GM12891 (cell line): ENCODE measurements at regions not wholly inside any gene's neighbourhood (a gene's known extent, or its start where the extent isn't known, plus 50 kb on each side); places are given as distances from the start of the nearest gene placed in this dataset.

ENCODE experiments used
- DNase-seq: peaks from one replicate; pipeline ENCODE4 v3.0.0; 2011; ENCODE audit warnings: low spot score; ENCODE audit not compliant: insufficient read length
- FAIRE-seq: peaks from 2 replicates; lab custom pipeline; 2011; peaks lifted over from hg19 to GRCh38; lab: Jason Lieb, UNC
- PAX5 ChIP-seq: IDR thresholded peaks from 2 replicates; pipeline ENCODE4 v1.6.1; 2011; ENCODE audit warnings: low read length, moderate library complexity, mild to moderate bottlenecking; ENCODE audit not compliant: insufficient read depth, severe bottlenecking
- POLR2A ChIP-seq: IDR thresholded peaks from 2 replicates; pipeline ENCODE4 v1.6.1; 2011; ENCODE audit warnings: low read depth, low read length, control low read depth
- POLR2AphosphoS5 ChIP-seq: IDR thresholded peaks from 2 replicates; pipeline ENCODE4 v1.6.1; 2011; ENCODE audit warnings: low read depth, low read length, control low read depth
- POU2F2 ChIP-seq: IDR thresholded peaks from 2 replicates; pipeline ENCODE4 v1.6.1; 2011; ENCODE audit warnings: low read depth, mild to moderate bottlenecking, control low read depth, low read length, moderate library complexity
- SPI1 ChIP-seq: IDR thresholded peaks from 2 replicates; pipeline ENCODE4 v1.6.1; 2011; ENCODE audit warnings: low read depth, low read length, control low read depth
- TAF1 ChIP-seq: IDR thresholded peaks from 2 replicates; pipeline ENCODE4 v1.6.1; 2011; ENCODE audit warnings: low read depth, low read length, control low read depth

- FAIRE-seq (no peak), DNase-seq (no peak)
- TF ChIP-seq SPI1: no peak
- no peak for TF ChIP-seq POLR2A
- TF ChIP-seq POU2F2: no peak
- no peak for TF ChIP-seq POLR2AphosphoS5
- TF ChIP-seq PAX5: no peak
- no peak for TF ChIP-seq TAF1
These were observed 228.4 kb downstream of the TEX29 start for GRCh38 chr13:111548805-111549204.

GRCh38 chr13:111549464-111549863, 229.0 kb downstream of the TEX29 start:
- TF ChIP-seq POLR2A (no peak), TAF1 (no peak), SPI1 (no peak), POLR2AphosphoS5 (no peak), PAX5 (no peak)

GRCh38 chr13:111550062-111550461, 229.6 kb downstream of the TEX29 start:
- no peak for DNase-seq
- FAIRE-seq: no peak
- TF ChIP-seq POLR2AphosphoS5 (no peak), PAX5 (no peak), SPI1 (no peak), POLR2A (no peak), TAF1 (no peak), POU2F2 (no peak)

More at GRCh38 chr13:111549464-111549863, 229.0 kb downstream of the TEX29 start:
- FAIRE-seq (no peak), DNase-seq (no peak)

GRCh38 chr13:111551204-111551820, 230.9 kb downstream of the TEX29 start:
- no peak for DNase-seq
- no peak for TF ChIP-seq PAX5
- TF ChIP-seq POLR2AphosphoS5: no peak
- TF ChIP-seq SPI1: no peak
- no peak for TF ChIP-seq POU2F2
- no peak for TF ChIP-seq POLR2A
- TF ChIP-seq TAF1: no peak
- no peak for FAIRE-seq

GRCh38 chr13:111552891-111553655, 232.6 kb downstream of the TEX29 start:
- TF ChIP-seq PAX5 (no peak), POLR2A (no peak), POU2F2 (no peak), TAF1 (no peak), POLR2AphosphoS5 (no peak), SPI1 (no peak)
- FAIRE-seq: no peak
- no peak for DNase-seq

GRCh38 chr13:111554539-111555267, 234.3 kb downstream of the TEX29 start:
- FAIRE-seq (no peak), DNase-seq (no peak)
- TF ChIP-seq POLR2A (no peak), TAF1 (no peak), POLR2AphosphoS5 (no peak), PAX5 (no peak), POU2F2 (no peak), SPI1 (no peak)

GRCh38 chr13:111555268-111555808, 234.9 kb downstream of the TEX29 start:
- FAIRE-seq (no peak), DNase-seq (no peak)

GRCh38 chr13:111555903-111556302, 235.5 kb downstream of the TEX29 start:
- FAIRE-seq: no peak
- TF ChIP-seq POLR2A (no peak), SPI1 (no peak), TAF1 (no peak), POLR2AphosphoS5 (no peak), POU2F2 (no peak), PAX5 (no peak)
- DNase-seq: no peak

More at GRCh38 chr13:111555268-111555808, 234.9 kb downstream of the TEX29 start:
- TF ChIP-seq SPI1 (no peak), POLR2A (no peak), PAX5 (no peak), POU2F2 (no peak), POLR2AphosphoS5 (no peak), TAF1 (no peak)

- TF ChIP-seq TAF1: no peak
- TF ChIP-seq SPI1: no peak
- no peak for TF ChIP-seq POLR2AphosphoS5
- no peak for TF ChIP-seq POLR2A
- no peak for TF ChIP-seq POU2F2
- TF ChIP-seq PAX5: no peak
- DNase-seq (no peak), FAIRE-seq (no peak)
These were observed 236.1 kb downstream of the TEX29 start for GRCh38 chr13:111556496-111556895.
